Left renal cortex interstitium (tissue), 4 donors: ENCODE measurements at regions not wholly inside any gene's neighbourhood (a gene's known extent, or its start where the extent isn't known, plus 50 kb on each side); places are given as distances from the start of the nearest gene placed in this dataset.

ENCODE experiments used
- DNase-seq, 4 donors: peaks; one replicate each; pipeline ENCODE4 v3.0.0-alpha.2; 2013; ENCODE audit warnings: low read depth in 4 of 4, low spot score in 2 of 4, missing footprints in 1 of 4

GRCh38 chr7:142349670-142350405, 92.0 kb upstream of the PRSS58 start:
- DNase-seq = no peak

GRCh38 chr7:142348921-142349405, 91.1 kb upstream of the PRSS58 start:
- no peak for DNase-seq

- no peak for DNase-seq
These were observed 90.2 kb upstream of the PRSS58 start for GRCh38 chr7:142348100-142348499.

GRCh38 chr7:142347091-142347490, 89.2 kb upstream of the PRSS58 start:
- no peak for DNase-seq

GRCh38 chr7:142345811-142346210, 88.0 kb upstream of the PRSS58 start:
- DNase-seq = no peak

GRCh38 chr7:142338633-142339501, 81.0 kb upstream of the PRSS58 start:
- DNase-seq = peak in 1 of 4 donors; percentile 31

GRCh38 chr7:142337054-142338001, 79.5 kb upstream of the PRSS58 start:
- no peak for DNase-seq

- no peak for DNase-seq
These were observed 76.9 kb upstream of the PRSS58 start for GRCh38 chr7:142334806-142335205.

GRCh38 chr7:142334236-142334635, 76.4 kb upstream of the PRSS58 start:
- no peak for DNase-seq

GRCh38 chr7:142332421-142332820, 74.6 kb upstream of the PRSS58 start:
- no peak for DNase-seq

GRCh38 chr7:142331941-142332340, 74.1 kb upstream of the PRSS58 start:
- DNase-seq = no peak

- DNase-seq = no peak
These were observed 71.4 kb upstream of the PRSS58 start for GRCh38 chr7:142329062-142329790.

GRCh38 chr7:142328551-142328950, 70.7 kb upstream of the PRSS58 start:
- DNase-seq = no peak

GRCh38 chr7:142327628-142328405, 70.0 kb upstream of the PRSS58 start:
- no peak for DNase-seq

GRCh38 chr7:142323706-142324105, 65.8 kb upstream of the PRSS58 start:
- DNase-seq = peak in 3 of 4 donors; percentile 30 to 37 (median 34)

GRCh38 chr7:142321391-142321790, 63.5 kb upstream of the PRSS58 start:
- no peak for DNase-seq

GRCh38 chr7:142320883-142321282, 63.0 kb upstream of the PRSS58 start:
- DNase-seq = no peak

GRCh38 chr7:142319970-142320369, 62.1 kb upstream of the PRSS58 start:
- no peak for DNase-seq

- DNase-seq = no peak
These were observed 56.4 kb upstream of the PRSS58 start for GRCh38 chr7:142314281-142314680.
